ENCODE measurements at regions not wholly inside any gene's neighbourhood (a gene's known extent, or its start where the extent isn't known, plus 50 kb on each side); places are given as distances from the start of the nearest gene placed in this dataset.

- TF ChIP-seq POLR2AphosphoS5 (IDR thresholded peaks at IDR 0.05; ENCODE audit: low read depth, low read length): no peak
- TF ChIP-seq POLR2A (IDR thresholded peaks at IDR 0.05; ENCODE audit: low read depth, low read length): no peak
Measured at GRCh38 chr5:36786448-36787012, 90.0 kb upstream of the NIPBL start.

Measured in GM12892 (cell line).